WTC11 (cell line): ENCODE measurements at regions not wholly inside any gene's neighbourhood (a gene's known extent, or its start where the extent isn't known, plus 50 kb on each side); places are given as distances from the start of the nearest gene placed in this dataset.

ENCODE experiments used
- ATAC-seq: fragments of 200-7000 bp; cut with Tn5 transposase; 2 replicates; pipeline ENCODE4 v1.10.0; 2021; ENCODE audit warnings: mild to moderate bottlenecking, moderate library complexity
- CTCF ChIA-PET: fragments of 300-600 bp; sonication (Branson Sonifier 250); formaldehyde crosslinking; loops from one replicate; lab custom pipeline; 2021; ENCODE audit warnings: antibody characterized with exemption; lab: Charles Lee
- POLR2A ChIA-PET: fragments of 350-600 bp; sonication (Branson Sonifier 250); formaldehyde crosslinking; loops from one replicate; lab custom pipeline; 2021; ENCODE audit warnings: antibody characterized with exemption; lab: Charles Lee
- DNase-seq: peaks from one replicate; pipeline ENCODE4 v3.0.0; 2021; ENCODE audit warnings: low spot score
- H3K27ac Mint-ChIP-seq: 2 replicates; pipeline ENCODE4 v1.8.0; 2021; ENCODE audit warnings: mixed read lengths
- H3K27me3 Mint-ChIP-seq: 2 replicates; pipeline ENCODE4 v1.8.0; 2021; ENCODE audit warnings: low read depth, mild to moderate bottlenecking, moderate library complexity, mixed read lengths
- H3K36me3 Mint-ChIP-seq: 2 replicates; pipeline ENCODE4 v1.8.0; 2021; ENCODE audit warnings: mixed read lengths
- H3K4me1 Mint-ChIP-seq: 2 replicates; pipeline ENCODE4 v1.8.0; 2022; ENCODE audit warnings: mixed read lengths
- H3K4me3 Mint-ChIP-seq: 2 replicates; pipeline ENCODE4 v1.8.0; 2021; ENCODE audit warnings: mild to moderate bottlenecking, moderate library complexity, mixed read lengths
- H3K9me3 Mint-ChIP-seq: 2 replicates; pipeline ENCODE4 v1.8.0; 2021; ENCODE audit warnings: mixed read lengths
- ATF1 ChIP-seq: sonication (generic); formaldehyde crosslinking; IDR thresholded peaks from 2 replicates; pipeline ENCODE4 v1.8.1; 2023; ENCODE audit warnings: mild to moderate bottlenecking, moderate library complexity, missing genetic modification reagents
- CREB1 ChIP-seq: sonication (generic); formaldehyde crosslinking; IDR thresholded peaks from 2 replicates; pipeline ENCODE4 v1.8.0; 2023; ENCODE audit warnings: mild to moderate bottlenecking, missing genetic modification reagents
- ERG ChIP-seq: fragments of 250-450 bp; sonication (Bioruptor Pico); IDR thresholded peaks from 2 replicates; pipeline ENCODE4 v1.8.0; 2021; ENCODE audit warnings: mild to moderate bottlenecking
- ETV6 ChIP-seq: sonication (generic); formaldehyde crosslinking; IDR thresholded peaks from 2 replicates; pipeline ENCODE4 v1.8.1; 2022; ENCODE audit warnings: mild to moderate bottlenecking, missing genetic modification reagents
- FOXP1 ChIP-seq: sonication (generic); formaldehyde crosslinking; IDR thresholded peaks from 2 replicates; pipeline ENCODE4 v1.8.0; 2022; ENCODE audit warnings: missing genetic modification reagents, mild to moderate bottlenecking, moderate library complexity, borderline replicate concordance
- FOXP4 ChIP-seq: sonication (generic); formaldehyde crosslinking; IDR thresholded peaks from 2 replicates; pipeline ENCODE4 v1.8.0; 2022; ENCODE audit warnings: mild to moderate bottlenecking, missing genetic modification reagents
- GABPB1 ChIP-seq: sonication (generic); formaldehyde crosslinking; IDR thresholded peaks from 2 replicates; pipeline ENCODE4 v1.8.1; 2023; ENCODE audit warnings: mild to moderate bottlenecking, missing genetic modification reagents
- JUN ChIP-seq: sonication (generic); formaldehyde crosslinking; IDR thresholded peaks from 2 replicates; pipeline ENCODE4 v1.8.0; 2023; ENCODE audit warnings: mild to moderate bottlenecking, missing genetic modification reagents
- MAX ChIP-seq: sonication (generic); formaldehyde crosslinking; IDR thresholded peaks from 2 replicates; pipeline ENCODE4 v1.8.0; 2022; ENCODE audit warnings: mild to moderate bottlenecking, missing genetic modification reagents
- NFATC4 ChIP-seq: fragments of 250-450 bp; sonication (Bioruptor Pico); IDR thresholded peaks from 2 replicates; pipeline ENCODE4 v1.9.0; 2021; ENCODE audit warnings: mild to moderate bottlenecking
- NFE2L1 ChIP-seq: sonication (generic); formaldehyde crosslinking; IDR thresholded peaks from 2 replicates; pipeline ENCODE4 v1.8.1; 2023; ENCODE audit warnings: missing genetic modification reagents
- NR3C1 ChIP-seq: sonication (generic); formaldehyde crosslinking; conservative IDR thresholded peaks from 2 replicates; pipeline ENCODE4 v1.8.1; 2023; ENCODE audit warnings: low read depth, mild to moderate bottlenecking, missing genetic modification reagents
- OVOL2 ChIP-seq: fragments of 250-450 bp; sonication (Bioruptor Pico); IDR thresholded peaks from 2 replicates; pipeline ENCODE4 v1.9.0; 2021; ENCODE audit warnings: mild to moderate bottlenecking, borderline replicate concordance
- PRDM15 ChIP-seq: sonication (generic); formaldehyde crosslinking; IDR thresholded peaks from 2 replicates; pipeline ENCODE4 v1.8.0; 2022; ENCODE audit warnings: missing genetic modification reagents
- PRRX2 ChIP-seq: fragments of 250-450 bp; sonication (Bioruptor Pico); IDR thresholded peaks from 2 replicates; pipeline ENCODE4 v1.8.0; 2021; ENCODE audit warnings: mild to moderate bottlenecking
- RELA ChIP-seq: sonication (generic); formaldehyde crosslinking; IDR thresholded peaks from 2 replicates; pipeline ENCODE4 v1.8.1; 2022; ENCODE audit warnings: missing genetic modification reagents, mild to moderate bottlenecking, borderline replicate concordance
- SMAD3 ChIP-seq: sonication (generic); formaldehyde crosslinking; IDR thresholded peaks from 2 replicates; pipeline ENCODE4 v1.8.0; 2022; ENCODE audit warnings: missing genetic modification reagents, mild to moderate bottlenecking, borderline replicate concordance
- TCF7 ChIP-seq: sonication (generic); formaldehyde crosslinking; IDR thresholded peaks from 2 replicates; pipeline ENCODE4 v1.8.0; 2022; ENCODE audit warnings: mild to moderate bottlenecking, low read depth, missing genetic modification reagents, moderate library complexity
- TEAD4 ChIP-seq: sonication (generic); formaldehyde crosslinking; IDR thresholded peaks from 2 replicates; pipeline ENCODE4 v1.8.0; 2022; ENCODE audit warnings: mild to moderate bottlenecking, missing genetic modification reagents
- ZNF138 ChIP-seq: sonication (generic); formaldehyde crosslinking; conservative IDR thresholded peaks from 2 replicates; pipeline ENCODE4 v1.8.1; 2022; ENCODE audit warnings: mild to moderate bottlenecking, moderate library complexity, missing genetic modification reagents
- ZNF232 ChIP-seq: sonication (generic); formaldehyde crosslinking; IDR thresholded peaks from 2 replicates; pipeline ENCODE4 v1.8.0; 2022; ENCODE audit warnings: mild to moderate bottlenecking, missing genetic modification reagents
- ZNF263 ChIP-seq: sonication (generic); formaldehyde crosslinking; IDR thresholded peaks from 2 replicates; pipeline ENCODE4 v1.8.1; 2022; ENCODE audit warnings: low read depth, mild to moderate bottlenecking, moderate library complexity, missing genetic modification reagents
- TF ChIP-seq, protein P1 (sequence below): fragments of 200-600 bp; IDR thresholded peaks from 2 replicates; pipeline ENCODE4 v1.8.0; 2022; ENCODE audit warnings: antibody characterized with exemption
- TF ChIP-seq, protein P2 (sequence below): fragments of 250-450 bp; sonication (Bioruptor Pico); conservative IDR thresholded peaks from 2 replicates; pipeline ENCODE4 v1.9.0; 2021; ENCODE audit warnings: mild to moderate bottlenecking
- TF ChIP-seq, protein P3 (sequence below): sonication (generic); formaldehyde crosslinking; IDR thresholded peaks from 2 replicates; pipeline ENCODE4 v1.8.1; 2022; ENCODE audit warnings: missing genetic modification reagents, borderline replicate concordance

GRCh38 chr4:152074573-152074972 lies 313.8 kb upstream of the GATB start:
- ATAC-seq: no peak
- CTCF ChIA-PET: interaction anchor here (1.9 kb wide), 1 partner anchor 29 kb away, joined by 7 read pairs; no protein-coding TSS in a partner anchor
- no peaks in the 10 kb centered on the region; the same call in 1 of the 2 replicates for H3K27me3 Mint-ChIP-seq
- POLR2A ChIA-PET: no interaction called here
- H3K9me3 Mint-ChIP-seq: no peaks in the 10 kb centered on the region
- peaks cover 21% of the 10 kb centered on the region for H3K4me1 Mint-ChIP-seq
- H3K36me3 Mint-ChIP-seq: no peaks in the 10 kb centered on the region
- DNase-seq: no peak
- TF ChIP-seq CREB1 (no peak), ZNF232 (CRISPR knock-in tag) (no peak), SMAD3 (no peak), PRDM15 (CRISPR knock-in tag) (no peak), FOXP4 (CRISPR knock-in tag) (no peak), NFE2L1 (CRISPR knock-in tag) (no peak), FOXP1 (CRISPR knock-in tag) (no peak), RELA (CRISPR knock-in tag) (no peak), TEAD4 (CRISPR knock-in tag) (no peak), JUN (no peak)
- TF ChIP-seq, protein P1, sequence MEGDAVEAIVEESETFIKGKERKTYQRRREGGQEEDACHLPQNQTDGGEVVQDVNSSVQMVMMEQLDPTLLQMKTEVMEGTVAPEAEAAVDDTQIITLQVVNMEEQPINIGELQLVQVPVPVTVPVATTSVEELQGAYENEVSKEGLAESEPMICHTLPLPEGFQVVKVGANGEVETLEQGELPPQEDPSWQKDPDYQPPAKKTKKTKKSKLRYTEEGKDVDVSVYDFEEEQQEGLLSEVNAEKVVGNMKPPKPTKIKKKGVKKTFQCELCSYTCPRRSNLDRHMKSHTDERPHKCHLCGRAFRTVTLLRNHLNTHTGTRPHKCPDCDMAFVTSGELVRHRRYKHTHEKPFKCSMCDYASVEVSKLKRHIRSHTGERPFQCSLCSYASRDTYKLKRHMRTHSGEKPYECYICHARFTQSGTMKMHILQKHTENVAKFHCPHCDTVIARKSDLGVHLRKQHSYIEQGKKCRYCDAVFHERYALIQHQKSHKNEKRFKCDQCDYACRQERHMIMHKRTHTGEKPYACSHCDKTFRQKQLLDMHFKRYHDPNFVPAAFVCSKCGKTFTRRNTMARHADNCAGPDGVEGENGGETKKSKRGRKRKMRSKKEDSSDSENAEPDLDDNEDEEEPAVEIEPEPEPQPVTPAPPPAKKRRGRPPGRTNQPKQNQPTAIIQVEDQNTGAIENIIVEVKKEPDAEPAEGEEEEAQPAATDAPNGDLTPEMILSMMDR: no peak
- TF ChIP-seq, protein P2, sequence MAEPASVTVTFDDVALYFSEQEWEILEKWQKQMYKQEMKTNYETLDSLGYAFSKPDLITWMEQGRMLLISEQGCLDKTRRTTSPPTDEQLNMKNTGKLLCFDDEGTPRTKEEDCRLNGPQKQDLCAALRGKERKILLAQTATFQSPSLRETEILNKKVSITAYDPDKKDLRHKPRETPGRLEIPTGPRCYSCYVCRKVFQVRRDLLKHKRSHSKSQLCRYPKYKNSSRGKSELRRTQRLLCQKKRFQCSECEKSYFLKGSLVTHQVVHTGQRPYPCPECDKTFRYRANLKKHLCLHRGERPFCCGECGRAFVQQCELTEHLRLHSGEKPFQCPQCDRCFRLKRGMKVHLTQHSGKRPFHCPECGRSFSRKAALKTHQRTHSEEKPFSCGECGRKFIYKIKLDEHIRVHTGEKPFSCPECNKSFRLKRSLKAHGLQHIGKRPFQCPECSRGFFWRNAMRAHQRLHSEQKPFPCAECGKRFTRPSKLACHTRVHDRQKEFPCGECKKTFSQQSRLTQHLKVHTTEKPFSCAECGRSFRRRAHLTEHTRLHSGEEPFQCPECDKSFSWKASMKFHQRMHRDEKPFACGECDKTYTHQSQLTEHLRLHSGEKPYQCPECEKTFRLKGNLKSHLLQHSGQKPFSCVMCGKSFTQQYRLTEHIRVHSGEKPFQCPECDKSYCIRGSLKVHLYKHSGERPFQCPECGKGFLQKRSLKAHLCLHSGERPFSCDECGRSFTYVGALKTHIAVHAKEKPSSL (CRISPR knock-in tag): no peak
- H3K4me3 Mint-ChIP-seq: no peak overlapping the region
- H3K27ac Mint-ChIP-seq: no peak overlapping the region

DNA sequence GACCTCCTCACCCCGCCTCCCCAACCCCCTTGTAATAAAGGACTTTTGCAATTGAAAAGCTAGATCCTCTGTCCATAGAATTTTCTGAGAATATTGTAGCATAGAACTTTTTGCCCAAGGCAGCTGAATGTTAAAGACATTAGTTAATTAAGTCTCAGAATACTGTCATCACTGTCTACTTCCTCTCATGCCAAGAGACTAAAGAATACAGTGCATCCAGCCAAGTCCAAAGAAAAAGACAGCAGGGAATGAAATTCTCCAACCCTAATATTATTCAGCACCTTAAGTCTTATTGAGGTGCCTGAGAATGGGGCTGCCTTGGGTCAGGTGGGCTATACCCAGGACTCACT lies 313.3 kb upstream of the GATB start:
- no peaks in the 10 kb centered on the region; the same call in 1 of the 2 replicates for H3K27me3 Mint-ChIP-seq
- ATAC-seq (no peak), DNase-seq (no peak)
- CTCF ChIA-PET: interaction anchor here (1.9 kb wide), 1 partner anchor 28 kb away, joined by 7 read pairs; no protein-coding TSS in a partner anchor
- H3K27ac Mint-ChIP-seq: no peak overlapping the region
- no peak overlapping the region for H3K4me3 Mint-ChIP-seq
- POLR2A ChIA-PET: no interaction called here
- H3K4me1 Mint-ChIP-seq: peaks cover 18% of the 10 kb centered on the region
- no peaks in the 10 kb centered on the region for H3K9me3 Mint-ChIP-seq
- H3K36me3 Mint-ChIP-seq: no peaks in the 10 kb centered on the region
- TF ChIP-seq TCF7 (CRISPR knock-in tag) (no peak), ZNF138 (CRISPR knock-in tag) (no peak), GABPB1 (no peak), MAX (CRISPR knock-in tag) (no peak), NR3C1 (CRISPR knock-in tag) (no peak), PRRX2 (CRISPR knock-in tag) (no peak), OVOL2 (CRISPR knock-in tag) (no peak), ERG (no peak), ZNF263 (no peak), ATF1 (CRISPR knock-in tag) (no peak), NFATC4 (CRISPR knock-in tag) (no peak), ETV6 (CRISPR knock-in tag) (no peak)
- TF ChIP-seq, protein P3, sequence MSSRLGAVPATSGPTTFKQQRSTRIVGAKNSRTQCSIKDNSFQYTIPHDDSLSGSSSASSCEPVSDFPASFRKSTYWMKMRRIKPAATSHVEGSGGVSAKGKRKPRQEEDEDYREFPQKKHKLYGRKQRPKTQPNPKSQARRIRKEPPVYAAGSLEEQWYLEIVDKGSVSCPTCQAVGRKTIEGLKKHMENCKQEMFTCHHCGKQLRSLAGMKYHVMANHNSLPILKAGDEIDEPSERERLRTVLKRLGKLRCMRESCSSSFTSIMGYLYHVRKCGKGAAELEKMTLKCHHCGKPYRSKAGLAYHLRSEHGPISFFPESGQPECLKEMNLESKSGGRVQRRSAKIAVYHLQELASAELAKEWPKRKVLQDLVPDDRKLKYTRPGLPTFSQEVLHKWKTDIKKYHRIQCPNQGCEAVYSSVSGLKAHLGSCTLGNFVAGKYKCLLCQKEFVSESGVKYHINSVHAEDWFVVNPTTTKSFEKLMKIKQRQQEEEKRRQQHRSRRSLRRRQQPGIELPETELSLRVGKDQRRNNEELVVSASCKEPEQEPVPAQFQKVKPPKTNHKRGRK: no peak
